Dendritic cell treated with granulocyte-macrophage colony-stimulating factor and Interleukin-4, amounts not matched to agents 40 ng/mL and 50 ng/mL, for 4 days (primary cell): ENCODE measurements at regions not wholly inside any gene's neighbourhood (a gene's known extent, or its start where the extent isn't known, plus 50 kb on each side); places are given as distances from the start of the nearest gene placed in this dataset.

ENCODE experiments used
- H3K27ac Mint-ChIP-seq: one replicate; pipeline ENCODE4 v1.8.0; 2022; ENCODE audit warnings: mild to moderate bottlenecking, mixed read lengths
- H3K27me3 Mint-ChIP-seq: one replicate; pipeline ENCODE4 v1.8.0; 2022; ENCODE audit warnings: mild to moderate bottlenecking, mixed read lengths
- H3K36me3 Mint-ChIP-seq: one replicate; pipeline ENCODE4 v1.8.0; 2022; ENCODE audit warnings: low read depth, mixed read lengths
- H3K4me1 Mint-ChIP-seq: one replicate; pipeline ENCODE4 v1.8.0; 2022; ENCODE audit warnings: low read depth, mixed read lengths
- H3K4me3 Mint-ChIP-seq: one replicate; pipeline ENCODE4 v1.8.0; 2022; ENCODE audit warnings: mild to moderate bottlenecking, moderate library complexity, mixed read lengths
- H3K9me3 Mint-ChIP-seq: one replicate; pipeline ENCODE4 v1.8.0; 2022; ENCODE audit warnings: mixed read lengths
- intact Hi-C: fragments of 100-400 bp; cut with micrococcal nuclease; formaldehyde crosslinking; loops from one replicate; pipeline ENCODE4 v1.15.0; 2022

DNA sequence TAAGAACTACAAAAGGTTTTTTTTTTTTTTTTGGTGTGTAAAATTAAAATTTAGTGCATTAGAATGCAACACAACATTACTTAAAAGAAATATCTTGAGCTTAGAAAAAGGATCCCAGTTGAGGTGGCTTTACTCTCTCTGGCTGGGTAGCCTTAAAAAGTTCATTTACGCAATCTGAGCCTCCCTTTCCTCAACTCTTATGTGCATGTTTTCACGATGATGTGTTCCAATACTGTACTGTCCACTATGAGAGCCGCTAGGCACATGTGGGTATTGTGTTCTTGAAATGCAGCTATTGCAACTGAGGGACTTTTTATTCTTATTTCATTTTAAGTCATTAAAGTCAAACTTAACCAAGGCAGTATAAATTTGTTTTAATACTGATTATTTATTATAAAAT is 460.9 kb upstream of the SYT1 start:
- no peak overlapping the region for H3K4me3 Mint-ChIP-seq
- no peaks in the 10 kb centered on the region for H3K36me3 Mint-ChIP-seq
- H3K27me3 Mint-ChIP-seq, result no peaks in the 10 kb centered on the region
- H3K4me1 Mint-ChIP-seq, result peaks cover 6% of the 10 kb centered on the region
- intact Hi-C loops, result no loop called here
- H3K9me3 Mint-ChIP-seq, result no peaks in the 10 kb centered on the region
- no peak overlapping the region for H3K27ac Mint-ChIP-seq

DNA sequence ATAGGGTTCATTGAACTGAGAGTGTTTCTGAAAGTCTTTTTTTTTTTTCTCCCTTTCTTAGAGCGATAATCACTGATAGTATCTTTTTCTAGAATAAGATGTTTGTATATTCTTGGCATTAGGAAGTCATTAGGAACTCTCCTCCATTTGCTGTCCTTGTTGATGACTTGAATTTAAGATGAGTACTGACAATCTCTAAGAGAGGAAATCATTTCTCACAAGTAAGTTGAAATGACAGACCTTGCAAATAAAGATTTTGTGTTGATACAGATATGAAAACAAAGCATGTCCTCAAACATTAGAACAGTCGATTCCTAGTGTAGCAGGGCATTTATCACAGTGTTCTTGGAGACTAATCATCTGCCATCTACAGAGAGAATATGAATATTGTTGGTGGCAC is 458.4 kb upstream of the SYT1 start:
- Mint-ChIP-seq H3K9me3 (no peaks in the 10 kb centered on the region), H3K27me3 (no peaks in the 10 kb centered on the region), H3K27ac (no peak overlapping the region), H3K36me3 (no peaks in the 10 kb centered on the region), H3K4me1 (peaks cover 6% of the 10 kb centered on the region), H3K4me3 (no peak overlapping the region)
- intact Hi-C loops, result no loop called here

DNA sequence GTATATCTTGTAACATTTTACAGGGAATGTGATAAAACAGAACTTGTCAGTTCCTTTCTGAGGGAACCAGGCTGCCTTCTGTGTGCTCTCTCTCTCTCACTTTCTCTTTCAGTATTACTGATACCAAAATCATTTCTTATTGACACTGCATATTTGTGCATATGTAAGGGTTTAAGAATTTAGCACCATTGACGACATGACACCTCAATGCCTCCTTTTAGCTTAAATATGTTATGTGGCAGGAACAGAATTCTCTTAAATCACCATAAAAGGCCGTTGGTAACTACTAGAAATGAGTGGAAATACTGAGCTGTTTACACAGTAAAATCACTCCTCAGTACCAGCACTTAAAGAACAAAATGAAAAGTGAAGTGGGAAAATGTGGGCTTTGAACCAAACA is 457.7 kb upstream of the SYT1 start:
- Mint-ChIP-seq H3K36me3 (no peaks in the 10 kb centered on the region), H3K27me3 (no peaks in the 10 kb centered on the region), H3K4me1 (peaks cover 6% of the 10 kb centered on the region), H3K27ac (no peak overlapping the region), H3K4me3 (no peak overlapping the region), H3K9me3 (no peaks in the 10 kb centered on the region)
- intact Hi-C loops, result no loop called here

DNA sequence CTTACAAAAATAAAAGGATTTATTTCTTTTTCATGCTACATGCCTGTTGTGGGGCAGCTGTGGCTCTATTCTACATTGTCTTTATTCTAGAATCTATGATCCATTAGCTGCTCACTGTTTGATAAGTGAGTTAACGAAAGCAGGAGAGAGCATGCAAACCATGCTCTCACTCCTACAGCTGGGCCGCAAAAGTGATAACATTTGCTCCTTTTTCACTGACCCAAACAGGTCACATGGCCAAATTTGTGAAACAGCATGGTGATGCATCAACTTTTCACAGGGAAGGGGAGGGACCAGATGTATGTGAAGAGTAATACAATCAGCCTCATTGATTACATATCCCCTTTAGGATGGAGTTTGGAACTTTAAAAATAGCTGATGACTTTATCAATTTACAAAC is 456.9 kb upstream of the SYT1 start:
- H3K4me3 Mint-ChIP-seq, result no peak overlapping the region
- peaks cover 6% of the 10 kb centered on the region for H3K4me1 Mint-ChIP-seq
- H3K27ac Mint-ChIP-seq, result no peak overlapping the region
- intact Hi-C loops, result no loop called here
- H3K36me3 Mint-ChIP-seq, result no peaks in the 10 kb centered on the region
- no peaks in the 10 kb centered on the region for H3K27me3 Mint-ChIP-seq
- H3K9me3 Mint-ChIP-seq, result no peaks in the 10 kb centered on the region

DNA sequence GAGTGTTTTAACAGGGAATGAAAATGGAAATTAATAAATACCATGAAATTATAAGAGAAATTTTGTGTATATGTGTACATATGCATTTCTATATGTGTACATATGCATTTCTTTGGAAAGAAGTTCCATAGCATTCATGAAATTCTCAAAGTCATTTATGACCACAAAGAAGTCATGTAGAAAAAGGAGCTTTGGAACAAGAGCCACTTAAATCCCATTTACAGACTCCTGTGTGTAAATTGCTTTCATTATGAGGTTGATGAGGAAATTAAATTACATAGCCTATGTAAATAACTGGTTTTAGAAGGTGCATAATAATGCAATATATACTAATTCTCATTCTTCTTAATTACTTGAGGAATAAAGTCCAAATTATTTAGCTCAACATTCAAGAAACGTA is 450.5 kb upstream of the SYT1 start:
- H3K27me3 Mint-ChIP-seq, result no peaks in the 10 kb centered on the region
- H3K4me3 Mint-ChIP-seq, result no peak overlapping the region
- H3K9me3 Mint-ChIP-seq, result no peaks in the 10 kb centered on the region
- peaks cover 10% of the 10 kb centered on the region for H3K4me1 Mint-ChIP-seq
- intact Hi-C loops, result no loop called here
- H3K27ac Mint-ChIP-seq, result no peak overlapping the region
- H3K36me3 Mint-ChIP-seq, result no peaks in the 10 kb centered on the region

DNA sequence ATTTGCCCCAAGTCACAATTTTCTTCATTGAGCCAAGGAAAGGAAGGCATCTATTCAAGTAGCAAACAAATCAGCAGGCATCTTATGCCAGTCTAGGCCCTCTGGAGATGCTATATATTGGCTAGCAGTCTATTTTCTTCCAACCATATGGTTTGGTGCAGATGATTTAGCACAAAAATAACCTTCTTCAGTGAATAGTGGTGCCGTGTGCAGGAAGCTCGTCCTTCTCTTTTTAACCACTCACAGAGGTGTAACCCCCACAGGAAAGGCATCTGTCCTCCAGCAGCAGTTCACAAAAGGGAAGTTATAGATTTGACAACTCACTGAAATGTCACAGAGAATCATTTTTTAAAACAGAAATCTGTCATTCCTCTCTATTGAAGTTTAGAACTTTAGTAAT is 445.7 kb upstream of the SYT1 start:
- Mint-ChIP-seq H3K36me3 (no peaks in the 10 kb centered on the region), H3K4me1 (peaks cover 15% of the 10 kb centered on the region), H3K27me3 (no peaks in the 10 kb centered on the region), H3K9me3 (no peaks in the 10 kb centered on the region), H3K4me3 (no peak overlapping the region), H3K27ac (no peak overlapping the region)
- intact Hi-C loops, result no loop called here

DNA sequence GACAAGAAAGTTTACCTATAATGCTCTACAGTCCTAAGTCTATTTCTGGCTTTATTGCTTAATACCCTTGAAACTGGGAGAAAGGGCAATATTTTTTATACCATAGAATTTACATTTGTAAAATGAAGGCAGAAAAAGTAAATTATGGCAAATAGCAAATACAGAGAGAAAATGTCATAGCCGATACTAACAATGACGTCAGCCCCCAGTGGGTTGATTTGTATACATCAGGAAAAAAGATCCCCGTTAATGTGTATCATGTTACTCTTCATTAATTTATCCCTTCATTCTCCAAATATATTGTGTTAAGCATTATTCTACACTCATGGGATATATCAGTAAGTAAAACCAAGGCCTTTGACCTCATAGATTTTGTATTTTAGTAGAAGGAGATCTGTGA is 445.1 kb upstream of the SYT1 start:
- peaks cover 15% of the 10 kb centered on the region for H3K4me1 Mint-ChIP-seq
- no peak overlapping the region for H3K4me3 Mint-ChIP-seq
- H3K27ac Mint-ChIP-seq, result no peak overlapping the region
- H3K9me3 Mint-ChIP-seq, result no peaks in the 10 kb centered on the region
- H3K36me3 Mint-ChIP-seq, result no peaks in the 10 kb centered on the region
- H3K27me3 Mint-ChIP-seq, result no peaks in the 10 kb centered on the region
- intact Hi-C loops, result no loop called here

DNA sequence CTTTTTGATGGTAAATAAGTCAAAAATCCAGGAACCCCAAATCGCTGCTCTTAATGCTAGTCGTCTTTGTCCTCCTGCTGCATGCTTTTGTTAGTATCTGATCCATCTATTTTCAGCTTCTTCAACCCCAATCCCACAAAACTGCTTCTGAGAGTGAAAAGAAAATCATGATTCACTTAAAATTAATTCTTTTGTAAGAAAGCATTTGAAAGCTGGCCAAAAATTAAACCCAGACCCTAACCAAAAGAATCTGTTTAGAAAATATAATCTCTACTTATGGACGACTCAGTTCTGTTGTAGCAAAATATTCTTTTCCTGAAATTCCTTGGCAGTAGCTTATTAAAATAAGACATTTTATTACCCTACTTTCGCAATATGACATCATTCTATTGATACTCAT is 443.6 kb upstream of the SYT1 start:
- Mint-ChIP-seq H3K4me3 (no peak overlapping the region), H3K4me1 (peaks cover 8% of the 10 kb centered on the region), H3K36me3 (no peaks in the 10 kb centered on the region), H3K27me3 (no peaks in the 10 kb centered on the region), H3K27ac (no peak overlapping the region), H3K9me3 (no peaks in the 10 kb centered on the region)
- intact Hi-C loops, result no loop called here

DNA sequence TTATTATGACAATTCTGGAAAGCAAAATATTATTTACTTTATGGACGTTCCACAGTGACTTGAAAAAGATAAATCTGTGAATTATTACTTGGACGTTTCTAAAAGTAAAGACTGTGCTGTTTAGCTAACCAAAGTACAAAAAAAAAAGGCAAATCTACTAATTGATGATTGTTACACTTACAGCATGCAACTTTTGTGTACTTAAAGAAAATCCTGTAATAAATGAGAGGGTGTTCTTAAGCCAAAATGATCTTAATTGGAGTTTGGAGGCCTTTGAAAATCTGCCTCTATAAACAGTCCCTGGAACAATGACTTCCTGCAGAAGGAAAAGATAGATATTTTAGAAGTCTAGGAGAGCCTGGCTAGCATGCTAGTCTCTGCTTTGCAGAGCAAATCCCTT is 434.0 kb upstream of the SYT1 start:
- H3K27ac Mint-ChIP-seq, result no peak overlapping the region
- no peak overlapping the region for H3K4me3 Mint-ChIP-seq
- no peaks in the 10 kb centered on the region for H3K27me3 Mint-ChIP-seq
- peaks cover 17% of the 10 kb centered on the region for H3K9me3 Mint-ChIP-seq
- no peaks in the 10 kb centered on the region for H3K36me3 Mint-ChIP-seq
- intact Hi-C loops, result no loop called here
- no peaks in the 10 kb centered on the region for H3K4me1 Mint-ChIP-seq

DNA sequence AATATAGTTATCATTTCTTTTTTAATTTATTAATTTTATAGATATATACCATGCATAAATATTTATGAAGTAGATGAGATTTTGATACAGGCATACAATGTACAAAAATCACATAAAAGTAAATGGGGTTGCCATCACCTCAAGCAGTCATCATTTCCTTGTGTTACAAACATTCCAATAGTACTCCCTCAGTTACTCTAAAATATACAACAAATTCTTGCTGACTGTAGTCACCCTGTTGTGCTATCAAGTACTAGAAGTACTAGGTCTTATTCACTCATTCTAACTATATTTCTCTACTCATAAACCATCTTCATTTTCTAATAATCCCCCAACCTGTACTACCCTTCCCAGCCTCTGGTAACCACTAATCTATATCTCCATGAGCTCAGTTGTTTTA is 432.6 kb upstream of the SYT1 start:
- no peaks in the 10 kb centered on the region for H3K4me1 Mint-ChIP-seq

DNA sequence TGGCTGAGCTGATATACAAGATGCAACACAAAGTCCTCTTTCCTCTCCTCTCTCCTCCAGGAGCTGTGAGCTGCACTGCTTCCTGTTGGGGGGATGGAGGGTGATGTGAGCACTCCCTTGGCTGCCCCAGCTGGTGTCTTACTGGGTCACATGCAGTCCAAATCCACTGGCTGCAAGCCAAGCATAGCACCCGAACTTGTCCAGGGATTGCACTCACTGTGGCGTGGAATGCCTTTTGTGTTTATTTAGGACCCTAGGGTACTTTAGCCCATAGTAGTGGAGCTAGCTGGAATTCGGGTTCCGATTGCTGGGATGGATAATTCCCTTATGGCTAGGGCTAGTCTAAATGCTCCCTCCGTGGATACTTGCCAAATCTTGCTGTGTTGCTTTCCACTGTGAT is 424.9 kb upstream of the SYT1 start:
- no peaks in the 10 kb centered on the region for H3K36me3 Mint-ChIP-seq
- no peaks in the 10 kb centered on the region for H3K27me3 Mint-ChIP-seq
- intact Hi-C loops, result no loop called here
- no peak overlapping the region for H3K27ac Mint-ChIP-seq
- no peak overlapping the region for H3K4me3 Mint-ChIP-seq
- peaks cover 39% of the 10 kb centered on the region for H3K9me3 Mint-ChIP-seq
- peaks cover 7% of the 10 kb centered on the region for H3K4me1 Mint-ChIP-seq

More for the DNA sequence above, 432.6 kb upstream of the SYT1 start:
- Mint-ChIP-seq H3K4me3 (no peak overlapping the region), H3K27ac (no peak overlapping the region), H3K9me3 (peaks cover 28% of the 10 kb centered on the region), H3K27me3 (no peaks in the 10 kb centered on the region), H3K36me3 (no peaks in the 10 kb centered on the region)
- intact Hi-C loops, result no loop called here

DNA sequence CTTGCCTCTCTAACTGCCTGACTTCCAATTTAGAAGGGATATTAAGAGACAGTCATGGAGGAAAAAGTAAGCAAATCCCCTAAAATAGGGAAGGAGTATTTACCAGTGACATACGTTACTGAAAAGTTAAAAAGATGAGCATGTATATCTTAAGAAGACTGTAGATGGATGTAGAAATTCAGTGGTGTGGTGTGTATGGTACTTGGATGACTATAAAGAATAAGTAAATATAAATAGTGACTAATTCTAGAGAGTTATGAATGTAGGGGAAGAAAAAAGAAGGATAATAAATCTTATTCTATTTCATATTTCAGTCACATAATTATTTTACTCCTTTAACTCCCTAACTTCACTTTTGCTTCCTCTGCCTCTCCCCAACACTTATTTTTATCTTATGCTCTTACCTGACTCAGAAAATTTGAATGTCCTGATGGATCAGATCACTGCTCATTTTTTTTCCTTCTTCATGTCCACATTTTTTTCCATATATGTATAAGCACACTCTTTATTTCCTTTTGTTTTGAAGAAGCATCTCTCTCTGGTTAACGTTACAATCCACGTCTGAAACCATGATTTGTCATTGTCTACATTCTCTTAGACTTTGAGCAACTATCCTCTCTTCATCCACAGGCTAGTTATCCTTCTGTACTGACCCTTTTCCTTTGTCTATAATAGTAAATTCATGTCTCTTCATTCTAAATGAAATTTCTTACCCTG is 422.7 kb upstream of the SYT1 start:
- Mint-ChIP-seq H3K36me3 (no peaks in the 10 kb centered on the region), H3K4me1 (peaks cover 7% of the 10 kb centered on the region), H3K27me3 (no peaks in the 10 kb centered on the region), H3K4me3 (no peak overlapping the region), H3K9me3 (peaks cover 28% of the 10 kb centered on the region), H3K27ac (no peak overlapping the region)
- intact Hi-C loops, result no loop called here

DNA sequence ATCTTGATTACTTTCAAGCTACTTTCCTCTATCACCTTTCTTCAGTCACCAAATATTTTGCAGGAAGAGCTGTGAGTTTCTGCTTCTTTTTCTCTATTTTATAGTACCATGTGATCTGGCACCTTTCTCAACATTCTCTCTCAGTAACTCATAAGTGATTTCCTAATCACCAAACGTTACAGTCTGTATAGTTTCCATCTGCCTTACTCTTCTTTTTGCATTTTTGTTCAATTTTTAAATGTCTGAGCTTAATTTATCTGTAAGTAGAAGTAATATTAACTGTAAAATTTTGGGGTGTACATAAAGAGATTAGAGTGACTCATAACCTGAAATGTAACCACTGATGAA is 422.1 kb upstream of the SYT1 start:
- no peaks in the 10 kb centered on the region for H3K36me3 Mint-ChIP-seq
- intact Hi-C loops, result no loop called here
- peaks cover 22% of the 10 kb centered on the region for H3K9me3 Mint-ChIP-seq
- H3K4me3 Mint-ChIP-seq, result no peak overlapping the region
- no peak overlapping the region for H3K27ac Mint-ChIP-seq
- no peaks in the 10 kb centered on the region for H3K27me3 Mint-ChIP-seq
- peaks cover 7% of the 10 kb centered on the region for H3K4me1 Mint-ChIP-seq

DNA sequence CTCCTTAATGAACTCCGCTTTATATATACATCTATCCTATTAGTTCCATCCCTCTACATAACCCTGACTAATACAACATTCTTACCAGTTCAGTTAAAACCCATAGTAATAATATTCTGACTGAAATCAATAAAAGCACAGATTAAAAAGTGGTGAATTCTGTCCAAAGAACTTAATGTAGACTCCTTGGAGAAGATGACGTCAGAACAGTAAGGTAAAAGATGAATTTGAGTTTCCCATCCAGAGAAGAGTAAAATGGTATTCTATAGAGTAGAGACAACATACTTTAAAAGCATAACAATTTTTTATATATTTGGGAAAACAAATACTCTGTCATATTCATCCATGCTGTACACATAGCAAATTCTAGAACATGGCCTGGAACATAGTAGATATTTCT is 418.0 kb upstream of the SYT1 start:
- intact Hi-C loops, result no loop called here
- Mint-ChIP-seq H3K4me3 (no peak overlapping the region), H3K9me3 (peaks cover 8% of the 10 kb centered on the region), H3K27ac (no peak overlapping the region), H3K4me1 (peaks cover 7% of the 10 kb centered on the region), H3K27me3 (no peaks in the 10 kb centered on the region), H3K36me3 (no peaks in the 10 kb centered on the region)

DNA sequence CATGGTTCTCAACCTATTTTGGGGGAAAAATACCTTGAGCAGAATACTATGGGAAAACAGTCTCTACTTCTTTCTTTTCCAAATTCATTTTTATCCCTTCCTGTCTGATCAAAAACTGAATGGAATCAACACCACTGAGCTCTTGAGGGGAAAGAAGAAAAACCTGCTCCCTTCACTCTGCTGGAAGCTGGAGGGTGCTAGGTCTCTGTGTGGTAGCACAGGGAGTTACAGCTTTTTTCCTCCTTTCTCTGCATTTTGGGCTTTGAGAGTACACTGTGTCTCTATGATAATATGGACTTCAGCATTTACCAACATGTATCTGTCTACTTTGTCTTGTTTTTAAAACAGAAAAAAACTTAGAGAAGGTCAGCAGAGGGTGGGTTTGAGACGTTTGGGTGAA is 417.2 kb upstream of the SYT1 start:
- Mint-ChIP-seq H3K9me3 (peaks cover 8% of the 10 kb centered on the region), H3K4me3 (no peak overlapping the region), H3K27ac (no peak overlapping the region), H3K36me3 (no peaks in the 10 kb centered on the region), H3K4me1 (peaks cover 3% of the 10 kb centered on the region), H3K27me3 (no peaks in the 10 kb centered on the region)
- intact Hi-C loops, result no loop called here
